ENCODE measurements at regions not wholly inside any gene's neighbourhood (a gene's known extent, or its start where the extent isn't known, plus 50 kb on each side); places are given as distances from the start of the nearest gene placed in this dataset.

GRCh38 chr9:86424251-86424891, 70.2 kb upstream of the TUT7 start:
- WGBS, 2 experiments, result 88 to 90% methylated on average over 10 of the region's 10 CpGs
- Histone ChIP-seq H3K27ac (ENCODE audit: insufficient read depth, low read depth, low read length, poor library complexity, severe bottlenecking) (no peak overlapping the region), H3K9me3 (ENCODE audit: control insufficient read depth, low read length) (no peaks in the 10 kb centered on the region), H3K4me3 (ENCODE audit: insufficient read depth, low read depth, low read length) (no peak overlapping the region), H3K36me3 (ENCODE audit: control insufficient read depth, insufficient read depth, low read length) (no peaks in the 10 kb centered on the region), H3K27me3 (ENCODE audit: control insufficient read depth, insufficient read depth, low read length, poor library complexity, severe bottlenecking) (no peaks in the 10 kb centered on the region), H3K4me1 (ENCODE audit: control insufficient read depth, insufficient read depth, low read length) (no peaks in the 10 kb centered on the region)

- H3K9me3 ChIP-seq (ENCODE audit: control insufficient read depth, low read length), result no peaks in the 10 kb centered on the region
- H3K4me3 ChIP-seq (ENCODE audit: insufficient read depth, low read depth, low read length), result no peak overlapping the region
- no peak overlapping the region for H3K27ac ChIP-seq (ENCODE audit: insufficient read depth, low read depth, low read length, poor library complexity, severe bottlenecking)
- H3K4me1 ChIP-seq (ENCODE audit: control insufficient read depth, insufficient read depth, low read length), result no peaks in the 10 kb centered on the region
- H3K27me3 ChIP-seq (ENCODE audit: control insufficient read depth, insufficient read depth, low read length, poor library complexity, severe bottlenecking), result peaks cover 17% of the 10 kb centered on the region
- WGBS, 2 experiments, result 57 to 69% methylated on average over 9 to 10 of the region's 10 CpGs
- H3K36me3 ChIP-seq (ENCODE audit: control insufficient read depth, insufficient read depth, low read length), result no peaks in the 10 kb centered on the region
These were observed 60.0 kb upstream of the TUT7 start for GRCh38 chr9:86413971-86414880.

GRCh38 chr9:86410281-86410680, 56.1 kb upstream of the TUT7 start:
- peaks cover 39% of the 10 kb centered on the region for H3K27me3 ChIP-seq (ENCODE audit: control insufficient read depth, insufficient read depth, low read length, poor library complexity, severe bottlenecking)
- WGBS, 2 experiments, result 18 to 20% methylated on average over 5 of the region's 5 CpGs

GRCh38 chr9:86408121-86408520, 53.9 kb upstream of the TUT7 start:
- no peaks in the 10 kb centered on the region for H3K4me1 ChIP-seq (ENCODE audit: control insufficient read depth, insufficient read depth, low read length)
- no peaks in the 10 kb centered on the region for H3K36me3 ChIP-seq (ENCODE audit: control insufficient read depth, insufficient read depth, low read length)
- H3K27me3 ChIP-seq (ENCODE audit: control insufficient read depth, insufficient read depth, low read length, poor library complexity, severe bottlenecking), result peaks cover 39% of the 10 kb centered on the region
- no peak overlapping the region for H3K27ac ChIP-seq (ENCODE audit: insufficient read depth, low read depth, low read length, poor library complexity, severe bottlenecking)
- WGBS, 2 experiments, result 79 to 90% methylated on average over 1 of the region's 1 CpG
- H3K9me3 ChIP-seq (ENCODE audit: control insufficient read depth, low read length), result no peaks in the 10 kb centered on the region
- H3K4me3 ChIP-seq (ENCODE audit: insufficient read depth, low read depth, low read length), result no peak overlapping the region

More at GRCh38 chr9:86410281-86410680, 56.1 kb upstream of the TUT7 start:
- no peak overlapping the region for H3K4me3 ChIP-seq (ENCODE audit: insufficient read depth, low read depth, low read length)
- H3K27ac ChIP-seq (ENCODE audit: insufficient read depth, low read depth, low read length, poor library complexity, severe bottlenecking), result no peak overlapping the region
- no peaks in the 10 kb centered on the region for H3K4me1 ChIP-seq (ENCODE audit: control insufficient read depth, insufficient read depth, low read length)
- no peaks in the 10 kb centered on the region for H3K9me3 ChIP-seq (ENCODE audit: control insufficient read depth, low read length)
- no peaks in the 10 kb centered on the region for H3K36me3 ChIP-seq (ENCODE audit: control insufficient read depth, insufficient read depth, low read length)

DNA sequence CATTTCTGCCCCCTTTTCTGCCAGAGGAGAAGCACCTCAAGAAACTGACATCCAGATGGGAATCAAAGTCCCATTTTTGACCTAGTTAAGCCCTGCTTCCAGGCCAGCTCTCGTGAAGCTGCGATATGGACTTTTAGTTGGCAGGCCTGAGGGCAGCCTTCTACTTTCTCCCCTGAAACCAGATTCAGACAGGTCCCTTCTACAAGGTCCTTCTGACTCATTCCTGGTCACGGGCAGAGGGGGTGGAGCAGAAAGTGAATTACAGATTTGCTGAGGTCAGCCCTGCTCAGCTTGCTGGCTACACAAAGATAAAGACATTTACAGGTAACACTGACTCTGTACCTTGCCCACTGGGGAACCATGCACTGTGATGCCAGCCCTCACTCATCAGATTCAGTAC, 52.8 kb upstream of the TUT7 start:
- H3K27me3 ChIP-seq (ENCODE audit: control insufficient read depth, insufficient read depth, low read length, poor library complexity, severe bottlenecking), result peaks cover 35% of the 10 kb centered on the region
- H3K4me1 ChIP-seq (ENCODE audit: control insufficient read depth, insufficient read depth, low read length), result no peaks in the 10 kb centered on the region
- no peaks in the 10 kb centered on the region for H3K9me3 ChIP-seq (ENCODE audit: control insufficient read depth, low read length)
- no peaks in the 10 kb centered on the region for H3K36me3 ChIP-seq (ENCODE audit: control insufficient read depth, insufficient read depth, low read length)
- no peak overlapping the region for H3K27ac ChIP-seq (ENCODE audit: insufficient read depth, low read depth, low read length, poor library complexity, severe bottlenecking)
- WGBS, 2 experiments, result 72 to 84% methylated on average over 3 of the region's 3 CpGs
- no peak overlapping the region for H3K4me3 ChIP-seq (ENCODE audit: insufficient read depth, low read depth, low read length)

- no peak overlapping the region for H3K4me3 ChIP-seq (ENCODE audit: insufficient read depth, low read depth, low read length)
- WGBS, 2 experiments, result 86 to 91% methylated on average over 4 of the region's 4 CpGs
- H3K36me3 ChIP-seq (ENCODE audit: control insufficient read depth, insufficient read depth, low read length), result no peaks in the 10 kb centered on the region
- no peaks in the 10 kb centered on the region for H3K4me1 ChIP-seq (ENCODE audit: control insufficient read depth, insufficient read depth, low read length)
- no peak overlapping the region for H3K27ac ChIP-seq (ENCODE audit: insufficient read depth, low read depth, low read length, poor library complexity, severe bottlenecking)
- no peaks in the 10 kb centered on the region for H3K9me3 ChIP-seq (ENCODE audit: control insufficient read depth, low read length)
- peaks cover 33% of the 10 kb centered on the region for H3K27me3 ChIP-seq (ENCODE audit: control insufficient read depth, insufficient read depth, low read length, poor library complexity, severe bottlenecking)
These were observed 52.2 kb upstream of the TUT7 start for GRCh38 chr9:86406366-86406765.

GRCh38 chr9:86405926-86406325, 51.7 kb upstream of the TUT7 start:
- Histone ChIP-seq H3K27me3 (ENCODE audit: control insufficient read depth, insufficient read depth, low read length, poor library complexity, severe bottlenecking) (peaks cover 31% of the 10 kb centered on the region), H3K4me1 (ENCODE audit: control insufficient read depth, insufficient read depth, low read length) (no peaks in the 10 kb centered on the region), H3K9me3 (ENCODE audit: control insufficient read depth, low read length) (no peaks in the 10 kb centered on the region), H3K4me3 (ENCODE audit: insufficient read depth, low read depth, low read length) (no peak overlapping the region), H3K27ac (ENCODE audit: insufficient read depth, low read depth, low read length, poor library complexity, severe bottlenecking) (no peak overlapping the region), H3K36me3 (ENCODE audit: control insufficient read depth, insufficient read depth, low read length) (no peaks in the 10 kb centered on the region)
- WGBS, 2 experiments, result 32 to 38% methylated on average over 4 of the region's 4 CpGs

- Histone ChIP-seq H3K36me3 (ENCODE audit: control insufficient read depth, insufficient read depth, low read length) (no peaks in the 10 kb centered on the region), H3K9me3 (ENCODE audit: control insufficient read depth, low read length) (no peaks in the 10 kb centered on the region), H3K4me3 (ENCODE audit: insufficient read depth, low read depth, low read length) (no peak overlapping the region), H3K27me3 (ENCODE audit: control insufficient read depth, insufficient read depth, low read length, poor library complexity, severe bottlenecking) (peaks cover 24% of the 10 kb centered on the region), H3K4me1 (ENCODE audit: control insufficient read depth, insufficient read depth, low read length) (no peaks in the 10 kb centered on the region), H3K27ac (ENCODE audit: insufficient read depth, low read depth, low read length, poor library complexity, severe bottlenecking) (no peak overlapping the region)
- 75 to 83% methylated on average over 1 to 2 of the region's 2 CpGs for WGBS, 2 experiments
These were observed 50.9 kb upstream of the TUT7 start for GRCh38 chr9:86405086-86405491.

Data from ectodermal cell (in vitro differentiated cells).